ENCODE measurements at regions not wholly inside any gene's neighbourhood (a gene's known extent, or its start where the extent isn't known, plus 50 kb on each side); places are given as distances from the start of the nearest gene placed in this dataset.

GRCh38 chrX:7263961-7264360 lies 116.0 kb upstream of the PUDP start:
- no peak overlapping the region for H3K27ac ChIP-seq (ENCODE audit: low read depth, low read length)
- peaks cover 2% of the 10 kb centered on the region for H3K36me3 ChIP-seq (ENCODE audit: control insufficient read depth, insufficient read depth, low read length)
- DNase-seq (ENCODE audit: low read depth in 4 of 6, low spot score in 6 of 6), result no peak
- H3K4me1 ChIP-seq (ENCODE audit: control insufficient read depth, insufficient read depth, low read length), result no peaks in the 10 kb centered on the region
- H3K4me3 ChIP-seq (ENCODE audit: low read depth, low read length), result no peak overlapping the region
- H3K9me3 ChIP-seq (ENCODE audit: control insufficient read depth, insufficient read depth, low read length), result no peaks in the 10 kb centered on the region
- H3K27me3 ChIP-seq (ENCODE audit: control insufficient read depth, insufficient read depth, low read length), result no peaks in the 10 kb centered on the region
- 77% methylated on average over 1 of the region's 3 CpGs for WGBS (ENCODE audit: insufficient coverage)

- Histone ChIP-seq H3K36me3 (ENCODE audit: control insufficient read depth, insufficient read depth, low read length) (peaks cover 2% of the 10 kb centered on the region), H3K9me3 (ENCODE audit: control insufficient read depth, insufficient read depth, low read length) (no peaks in the 10 kb centered on the region), H3K27ac (ENCODE audit: low read depth, low read length) (no peak overlapping the region), H3K27me3 (ENCODE audit: control insufficient read depth, insufficient read depth, low read length) (no peaks in the 10 kb centered on the region), H3K4me1 (ENCODE audit: control insufficient read depth, insufficient read depth, low read length) (no peaks in the 10 kb centered on the region), H3K4me3 (ENCODE audit: low read depth, low read length) (no peak overlapping the region)
- WGBS (ENCODE audit: insufficient coverage), result no CpG with 5 or more reads among the region's 5 CpGs
- no peak for DNase-seq (ENCODE audit: low read depth in 4 of 6, low spot score in 6 of 6)
These were observed 115.4 kb upstream of the PUDP start for GRCh38 chrX:7263330-7263729.

DNA sequence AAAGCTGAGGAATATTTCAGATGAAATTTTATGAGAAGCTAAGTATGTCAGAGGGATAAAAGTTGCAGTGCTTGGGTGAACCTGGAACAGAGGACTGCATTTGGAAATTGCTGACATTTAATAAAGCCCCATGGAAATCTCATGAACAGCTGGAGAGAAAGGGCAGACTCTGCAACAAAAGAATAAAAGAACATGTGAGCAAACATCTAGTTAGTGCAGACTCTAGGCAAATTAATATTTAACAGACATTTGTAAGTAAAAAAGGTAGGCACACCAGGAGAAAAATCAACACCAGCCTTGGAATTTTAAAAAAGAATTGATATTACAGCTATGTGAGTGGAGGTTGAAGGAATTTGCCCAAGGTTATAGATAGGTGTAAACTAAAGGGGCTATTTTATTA lies 114.6 kb upstream of the PUDP start:
- Histone ChIP-seq H3K4me3 (ENCODE audit: low read depth, low read length) (no peak overlapping the region), H3K36me3 (ENCODE audit: control insufficient read depth, insufficient read depth, low read length) (peaks cover 2% of the 10 kb centered on the region), H3K4me1 (ENCODE audit: control insufficient read depth, insufficient read depth, low read length) (no peaks in the 10 kb centered on the region), H3K27ac (ENCODE audit: low read depth, low read length) (no peak overlapping the region), H3K9me3 (ENCODE audit: control insufficient read depth, insufficient read depth, low read length) (no peaks in the 10 kb centered on the region), H3K27me3 (ENCODE audit: control insufficient read depth, insufficient read depth, low read length) (no peaks in the 10 kb centered on the region)
- no peak for DNase-seq (ENCODE audit: low read depth in 4 of 6, low spot score in 6 of 6)

DNA sequence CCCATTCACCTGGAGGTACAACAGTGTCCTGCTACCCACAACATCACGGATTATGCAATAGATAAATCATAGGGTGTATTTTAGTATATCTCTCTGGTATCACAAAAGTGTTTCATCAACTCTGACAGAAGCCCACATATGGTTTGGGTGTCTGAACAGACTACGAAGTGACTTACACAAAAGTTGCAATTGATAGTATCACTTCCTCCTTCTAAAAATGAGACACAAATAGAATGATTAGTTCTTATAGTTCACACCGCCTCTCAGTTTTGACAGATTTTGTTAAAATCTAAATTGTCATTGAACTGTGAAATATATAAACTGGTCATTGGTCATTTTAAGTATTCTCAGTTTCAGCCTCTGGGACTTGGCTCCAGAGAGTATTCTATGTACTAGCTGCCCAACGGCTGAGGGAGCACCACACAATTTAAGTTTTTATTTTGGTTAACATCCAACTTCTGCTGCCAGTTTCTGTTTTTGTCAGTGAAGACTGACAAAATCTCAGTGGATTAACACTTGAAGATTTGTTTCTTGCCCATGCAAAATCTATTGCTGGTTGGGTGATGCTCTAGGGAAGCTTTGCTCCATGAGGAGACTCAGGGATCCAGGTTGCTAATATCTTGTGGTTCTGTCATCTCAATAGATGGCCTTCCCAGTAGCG lies 113.8 kb upstream of the PUDP start:
- Histone ChIP-seq H3K4me1 (ENCODE audit: control insufficient read depth, insufficient read depth, low read length) (no peaks in the 10 kb centered on the region), H3K27me3 (ENCODE audit: control insufficient read depth, insufficient read depth, low read length) (no peaks in the 10 kb centered on the region), H3K9me3 (ENCODE audit: control insufficient read depth, insufficient read depth, low read length) (no peaks in the 10 kb centered on the region), H3K4me3 (ENCODE audit: low read depth, low read length) (no peak overlapping the region), H3K36me3 (ENCODE audit: control insufficient read depth, insufficient read depth, low read length) (peaks cover 2% of the 10 kb centered on the region), H3K27ac (ENCODE audit: low read depth, low read length) (no peak overlapping the region)
- no peak for DNase-seq (ENCODE audit: low read depth in 4 of 6, low spot score in 6 of 6)
- WGBS (ENCODE audit: insufficient coverage), result no CpG with 5 or more reads among the region's 5 CpGs

GRCh38 chrX:7254144-7254543 lies 106.2 kb upstream of the PUDP start:
- peaks cover 2% of the 10 kb centered on the region for H3K9me3 ChIP-seq (ENCODE audit: control insufficient read depth, insufficient read depth, low read length)
- WGBS (ENCODE audit: insufficient coverage), result 100% methylated on average over 1 of the region's 4 CpGs
- H3K36me3 ChIP-seq (ENCODE audit: control insufficient read depth, insufficient read depth, low read length), result no peaks in the 10 kb centered on the region
- no peak overlapping the region for H3K27ac ChIP-seq (ENCODE audit: low read depth, low read length)
- no peak overlapping the region for H3K4me3 ChIP-seq (ENCODE audit: low read depth, low read length)
- H3K4me1 ChIP-seq (ENCODE audit: control insufficient read depth, insufficient read depth, low read length), result no peaks in the 10 kb centered on the region
- H3K27me3 ChIP-seq (ENCODE audit: control insufficient read depth, insufficient read depth, low read length), result no peaks in the 10 kb centered on the region
- DNase-seq (ENCODE audit: low read depth in 4 of 6, low spot score in 6 of 6), result no peak

- Histone ChIP-seq H3K27ac (ENCODE audit: low read depth, low read length) (no peak overlapping the region), H3K9me3 (ENCODE audit: control insufficient read depth, insufficient read depth, low read length) (peaks cover 2% of the 10 kb centered on the region), H3K4me3 (ENCODE audit: low read depth, low read length) (no peak overlapping the region), H3K36me3 (ENCODE audit: control insufficient read depth, insufficient read depth, low read length) (no peaks in the 10 kb centered on the region), H3K4me1 (ENCODE audit: control insufficient read depth, insufficient read depth, low read length) (no peaks in the 10 kb centered on the region), H3K27me3 (ENCODE audit: control insufficient read depth, insufficient read depth, low read length) (no peaks in the 10 kb centered on the region)
- no peak for DNase-seq (ENCODE audit: low read depth in 4 of 6, low spot score in 6 of 6)
- 100% methylated on average over 1 of the region's 5 CpGs for WGBS (ENCODE audit: insufficient coverage)
These were observed 105.6 kb upstream of the PUDP start for GRCh38 chrX:7253565-7253964.

DNA sequence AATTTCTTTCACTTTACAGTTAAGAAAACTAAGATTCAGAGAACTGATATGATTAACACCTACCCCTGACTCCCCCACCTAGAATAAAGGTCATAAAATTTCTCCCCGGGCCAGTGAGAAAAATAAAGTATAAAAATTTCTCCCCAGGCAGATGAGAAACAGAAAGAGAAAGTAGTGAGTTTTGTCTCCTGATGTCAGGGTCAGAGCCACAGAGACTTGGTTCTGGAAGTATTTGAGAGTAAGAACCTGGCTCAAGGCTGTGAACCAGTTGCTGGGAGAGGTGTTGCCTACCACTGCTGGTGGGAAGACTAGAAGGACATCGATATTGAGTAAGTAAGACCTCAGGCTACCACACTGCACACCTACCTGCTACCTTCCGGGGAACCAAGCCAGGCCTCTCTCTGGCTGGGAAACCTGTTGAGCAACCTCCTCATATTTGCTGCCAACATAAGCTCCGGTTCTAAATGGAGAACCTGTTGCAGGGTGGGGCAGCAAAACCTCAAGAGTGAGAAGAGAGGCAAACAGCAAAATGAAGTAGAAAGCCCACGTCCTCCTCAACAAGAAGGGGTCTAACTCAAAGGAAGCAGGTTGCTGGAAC lies 104.2 kb upstream of the PUDP start:
- 92% methylated on average over 2 of the region's 5 CpGs for WGBS (ENCODE audit: insufficient coverage)
- no peak for DNase-seq (ENCODE audit: low read depth in 4 of 6, low spot score in 6 of 6)
- Histone ChIP-seq H3K27ac (ENCODE audit: low read depth, low read length) (no peak overlapping the region), H3K9me3 (ENCODE audit: control insufficient read depth, insufficient read depth, low read length) (peaks cover 2% of the 10 kb centered on the region), H3K4me1 (ENCODE audit: control insufficient read depth, insufficient read depth, low read length) (no peaks in the 10 kb centered on the region), H3K27me3 (ENCODE audit: control insufficient read depth, insufficient read depth, low read length) (no peaks in the 10 kb centered on the region), H3K4me3 (ENCODE audit: low read depth, low read length) (no peak overlapping the region), H3K36me3 (ENCODE audit: control insufficient read depth, insufficient read depth, low read length) (no peaks in the 10 kb centered on the region)

DNA sequence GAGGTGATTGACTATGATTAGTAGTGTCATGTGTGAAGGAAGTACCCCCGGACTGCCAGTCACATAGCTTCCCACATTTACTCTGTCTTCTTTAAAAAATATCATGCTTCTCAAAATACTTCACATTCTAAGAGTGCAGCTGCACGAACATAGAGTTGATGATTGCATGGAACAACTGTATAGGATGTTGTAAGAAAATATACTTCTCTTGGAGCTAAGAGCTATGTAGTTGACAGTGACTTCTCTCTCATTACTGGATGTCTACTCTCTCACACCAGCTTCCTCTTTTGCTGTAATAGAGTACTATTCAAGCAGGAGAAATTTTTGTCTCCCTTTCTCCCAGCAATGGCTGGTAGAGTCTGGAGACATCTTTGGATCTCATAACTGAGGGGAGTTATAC lies 99.4 kb upstream of the PUDP start:
- Histone ChIP-seq H3K27ac (ENCODE audit: low read depth, low read length) (no peak overlapping the region), H3K27me3 (ENCODE audit: control insufficient read depth, insufficient read depth, low read length) (no peaks in the 10 kb centered on the region), H3K4me3 (ENCODE audit: low read depth, low read length) (no peak overlapping the region), H3K4me1 (ENCODE audit: control insufficient read depth, insufficient read depth, low read length) (no peaks in the 10 kb centered on the region), H3K9me3 (ENCODE audit: control insufficient read depth, insufficient read depth, low read length) (peaks cover 2% of the 10 kb centered on the region), H3K36me3 (ENCODE audit: control insufficient read depth, insufficient read depth, low read length) (no peaks in the 10 kb centered on the region)
- no CpG with 5 or more reads among the region's 2 CpGs for WGBS (ENCODE audit: insufficient coverage)
- DNase-seq (ENCODE audit: low read depth in 4 of 6, low spot score in 6 of 6), result no peak

DNA sequence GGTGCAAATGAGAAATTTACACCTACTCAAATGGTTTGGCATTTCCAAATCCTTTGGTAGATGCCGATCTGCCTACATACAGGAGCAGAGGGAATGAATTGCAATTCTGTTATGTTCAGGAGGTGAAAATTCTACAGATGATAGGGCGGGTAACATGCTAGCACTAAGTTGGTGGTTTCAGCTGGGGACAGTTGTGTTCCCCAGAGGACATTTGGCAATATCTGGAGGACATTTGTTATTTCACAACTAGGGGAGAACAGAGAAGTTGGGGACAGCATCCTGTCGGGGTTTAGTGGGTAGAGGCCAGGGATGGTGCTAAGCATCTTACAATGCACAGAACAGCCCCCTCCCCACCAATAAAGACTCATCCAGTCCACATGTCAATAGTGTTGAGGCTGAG lies 96.5 kb upstream of the PUDP start:
- Histone ChIP-seq H3K4me3 (ENCODE audit: low read depth, low read length) (no peak overlapping the region), H3K9me3 (ENCODE audit: control insufficient read depth, insufficient read depth, low read length) (peaks cover under 1% of the 10 kb centered on the region), H3K36me3 (ENCODE audit: control insufficient read depth, insufficient read depth, low read length) (no peaks in the 10 kb centered on the region), H3K27ac (ENCODE audit: low read depth, low read length) (no peak overlapping the region), H3K27me3 (ENCODE audit: control insufficient read depth, insufficient read depth, low read length) (no peaks in the 10 kb centered on the region), H3K4me1 (ENCODE audit: control insufficient read depth, insufficient read depth, low read length) (no peaks in the 10 kb centered on the region)
- WGBS (ENCODE audit: insufficient coverage), result 100% methylated on average over 2 of the region's 3 CpGs
- no peak for DNase-seq (ENCODE audit: low read depth in 4 of 6, low spot score in 6 of 6)

DNA sequence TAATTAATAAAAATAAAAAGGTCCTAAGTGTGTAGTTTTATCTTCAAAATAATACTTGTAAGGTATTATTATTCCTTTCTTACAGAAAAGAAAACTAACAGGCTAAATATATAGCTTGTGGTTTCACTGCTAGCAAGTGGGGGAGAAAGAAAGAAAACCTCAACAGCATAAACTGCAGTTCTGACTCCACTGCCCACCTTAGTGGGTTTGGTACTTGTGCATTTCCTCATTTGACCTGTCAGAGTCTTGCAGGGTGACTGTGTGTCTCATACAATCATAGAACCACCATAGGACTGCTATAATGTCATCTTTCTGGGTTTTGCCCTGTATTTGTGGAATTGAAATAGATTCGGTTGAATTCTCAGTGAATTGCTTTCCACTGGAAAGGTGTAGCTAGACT lies 94.7 kb upstream of the PUDP start:
- no peaks in the 10 kb centered on the region for H3K4me1 ChIP-seq (ENCODE audit: control insufficient read depth, insufficient read depth, low read length)
- no CpG with 5 or more reads among the region's 1 CpG for WGBS (ENCODE audit: insufficient coverage)
- H3K27ac ChIP-seq (ENCODE audit: low read depth, low read length), result no peak overlapping the region
- H3K36me3 ChIP-seq (ENCODE audit: control insufficient read depth, insufficient read depth, low read length), result no peaks in the 10 kb centered on the region
- no peak for DNase-seq (ENCODE audit: low read depth in 4 of 6, low spot score in 6 of 6)
- no peak overlapping the region for H3K4me3 ChIP-seq (ENCODE audit: low read depth, low read length)
- H3K9me3 ChIP-seq (ENCODE audit: control insufficient read depth, insufficient read depth, low read length), result no peaks in the 10 kb centered on the region
- H3K27me3 ChIP-seq (ENCODE audit: control insufficient read depth, insufficient read depth, low read length), result no peaks in the 10 kb centered on the region

Measured in spinal cord (tissue), 9 donors.